HG02763 (cell line): ENCODE measurements at regions not wholly inside any gene's neighbourhood (a gene's known extent, or its start where the extent isn't known, plus 50 kb on each side); places are given as distances from the start of the nearest gene placed in this dataset.

Experiments used
- ATAC-seq: cut with Tn5 transposase; IDR thresholded peaks from one replicate; pipeline ENCODE4 v1.9.1; 2021; ENCODE audit warnings: mild to moderate bottlenecking, moderate library complexity; ENCODE audit not compliant: unreplicated experiment

GRCh38 chr2:107202962-107203591 lies 317.1 kb upstream of the ST6GAL2 start:
- ATAC-seq: no peak

- ATAC-seq: no peak
Measured at GRCh38 chr2:107215401-107216350, 329.7 kb upstream of the ST6GAL2 start.

- ATAC-seq: no peak
Measured at GRCh38 chr2:107218208-107218607, 332.2 kb upstream of the ST6GAL2 start.

GRCh38 chr2:107222466-107222865 lies 336.5 kb upstream of the ST6GAL2 start:
- ATAC-seq: no peak

GRCh38 chr2:107235491-107236254 lies 349.7 kb upstream of the ST6GAL2 start:
- ATAC-seq: no peak

- ATAC-seq: no peak
Measured at GRCh38 chr2:107242811-107243210, 356.8 kb upstream of the ST6GAL2 start.

GRCh38 chr2:107248932-107249331 lies 363.0 kb upstream of the ST6GAL2 start:
- no peak for ATAC-seq

- ATAC-seq: no peak
Measured at GRCh38 chr2:107255744-107256143, 369.8 kb upstream of the ST6GAL2 start.

GRCh38 chr2:107258531-107259407 lies 372.8 kb upstream of the ST6GAL2 start:
- no peak for ATAC-seq

GRCh38 chr2:107259408-107260195 lies 373.6 kb upstream of the ST6GAL2 start:
- no peak for ATAC-seq

GRCh38 chr2:107263628-107264027 lies 377.7 kb upstream of the ST6GAL2 start:
- ATAC-seq: no peak

- no peak for ATAC-seq
Measured at GRCh38 chr2:107264184-107264583, 378.2 kb upstream of the ST6GAL2 start.

- ATAC-seq: no peak
Measured at GRCh38 chr2:107266555-107266954, 380.6 kb upstream of the ST6GAL2 start.

- ATAC-seq: no peak
Measured at GRCh38 chr2:107267086-107267485, 381.1 kb upstream of the ST6GAL2 start.

GRCh38 chr2:107276034-107276433 lies 390.1 kb upstream of the ST6GAL2 start:
- no peak for ATAC-seq

- ATAC-seq: no peak
Measured at GRCh38 chr2:107278672-107279071, 392.7 kb upstream of the ST6GAL2 start.

GRCh38 chr2:107281637-107282036 lies 395.7 kb upstream of the ST6GAL2 start:
- no peak for ATAC-seq

GRCh38 chr2:107282135-107282534 lies 396.2 kb upstream of the ST6GAL2 start:
- no peak for ATAC-seq

GRCh38 chr2:107285621-107286299 lies 399.8 kb upstream of the ST6GAL2 start:
- ATAC-seq: no peak
